GM12892 (cell line): ENCODE measurements at regions not wholly inside any gene's neighbourhood (a gene's known extent, or its start where the extent isn't known, plus 50 kb on each side); places are given as distances from the start of the nearest gene placed in this dataset.

Source experiments
- POLR2A ChIP-seq: IDR thresholded peaks from 2 replicates; pipeline ENCODE4 v1.6.1; 2011; ENCODE audit warnings: low read depth, low read length, control low read depth
- POLR2AphosphoS5 ChIP-seq: IDR thresholded peaks from 2 replicates; pipeline ENCODE4 v1.6.1; 2011; ENCODE audit warnings: low read depth, low read length, control low read depth
- TAF1 ChIP-seq: IDR thresholded peaks from 2 replicates; pipeline ENCODE4 v1.6.1; 2011; ENCODE audit warnings: low read depth, mild to moderate bottlenecking, control low read depth, low read length, borderline replicate concordance

DNA sequence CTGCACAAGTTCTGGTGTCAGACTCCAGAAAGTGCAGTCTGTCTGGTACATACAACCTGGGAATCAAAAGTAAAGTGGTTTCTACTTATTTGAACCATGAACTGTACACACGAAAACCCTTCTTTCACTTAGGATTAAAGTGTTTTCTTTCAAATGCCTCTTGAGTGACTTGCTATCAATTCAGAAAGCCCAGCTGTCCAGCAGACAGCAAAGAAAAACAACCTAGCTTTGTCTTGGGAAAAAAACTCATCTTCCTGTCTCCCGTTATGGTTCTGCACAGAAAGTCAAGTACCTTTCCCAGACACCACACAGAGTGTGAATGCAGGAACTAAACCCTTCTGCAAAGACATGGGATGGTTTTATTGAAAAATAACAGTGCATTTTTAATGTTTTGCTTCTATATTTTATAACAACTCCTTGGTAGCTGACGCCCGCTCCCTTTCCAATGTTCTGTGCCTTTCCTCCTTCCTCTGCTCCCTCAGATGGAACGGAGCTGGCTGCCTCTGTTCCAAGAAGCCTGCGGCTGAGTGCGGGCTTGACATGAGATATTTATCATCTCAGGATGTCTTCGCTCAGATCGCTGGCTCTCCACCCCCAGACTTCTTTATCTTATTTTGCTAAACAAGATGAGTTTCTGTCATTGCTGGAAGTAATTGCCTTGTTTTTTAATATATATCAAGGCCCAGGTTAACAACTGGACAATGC, 322.3 kb upstream of the B3GAT1 start:
- TF ChIP-seq POLR2A (no peak), POLR2AphosphoS5 (no peak), TAF1 (no peak)
